Skeletal muscle cell (primary cell): ENCODE measurements at regions not wholly inside any gene's neighbourhood (a gene's known extent, or its start where the extent isn't known, plus 50 kb on each side); places are given as distances from the start of the nearest gene placed in this dataset.

Source experiments
- DNase-seq: peaks from one replicate; pipeline ENCODE4 v3.0.0-alpha.2; 2010; ENCODE audit warnings: low read depth
- H3K4me3 ChIP-seq: 2 replicates; pipeline ENCODE4 v1.5.1; 2011; ENCODE audit warnings: low read depth, mild to moderate bottlenecking, control low read depth, low read length, moderate library complexity

GRCh38 chr5:7315118-7315517 is 80.8 kb upstream of the ADCY2 start:
- no peak overlapping the region for H3K4me3 ChIP-seq
- no peak for DNase-seq

- DNase-seq, result no peak
Observed at GRCh38 chr5:7317751-7318150, 78.2 kb upstream of the ADCY2 start.

GRCh38 chr5:7320701-7321301 is 75.1 kb upstream of the ADCY2 start:
- H3K4me3 ChIP-seq, result no peak overlapping the region
- no peak for DNase-seq

More at GRCh38 chr5:7317751-7318150, 78.2 kb upstream of the ADCY2 start:
- no peak overlapping the region for H3K4me3 ChIP-seq

DNA sequence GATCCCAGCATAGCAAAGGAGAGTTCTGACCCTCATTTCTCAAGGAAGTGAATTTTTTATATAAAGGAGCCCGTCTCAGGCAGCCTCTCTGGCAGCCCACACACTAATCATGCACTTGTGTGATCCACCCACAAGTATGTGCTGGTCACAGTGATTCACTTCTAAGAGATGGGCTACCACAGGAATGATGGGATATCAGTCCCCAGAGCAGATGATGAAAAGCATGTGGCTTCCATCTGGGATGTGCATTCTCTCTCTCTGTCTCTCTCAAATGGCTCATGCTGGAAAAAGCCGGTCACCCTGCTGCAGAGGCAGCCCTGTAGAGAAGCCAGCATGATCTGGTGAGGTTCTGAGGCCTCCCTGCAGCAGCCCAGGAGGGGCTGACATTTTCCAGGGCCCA is 74.2 kb upstream of the ADCY2 start:
- no peak overlapping the region for H3K4me3 ChIP-seq
- DNase-seq, result peak; percentile 62

DNA sequence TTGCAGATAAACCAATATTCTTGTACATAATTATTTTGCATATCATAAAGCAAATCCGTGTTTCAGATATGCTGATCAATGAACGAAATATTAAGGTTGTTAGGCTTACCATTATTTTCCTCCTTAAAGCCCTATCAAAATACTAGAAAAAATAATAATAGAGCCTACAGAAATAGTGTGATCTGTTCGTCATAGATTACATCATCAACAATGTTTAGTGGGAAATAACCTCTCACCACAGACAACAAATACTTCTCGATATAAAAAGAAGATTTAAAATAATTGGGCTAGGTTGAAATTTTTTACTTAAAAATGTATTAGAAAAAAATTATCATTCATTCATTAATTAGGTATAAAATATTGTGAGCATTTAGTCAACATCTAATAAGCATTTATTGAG is 71.0 kb upstream of the ADCY2 start:
- DNase-seq, result no peak
- H3K4me3 ChIP-seq, result no peak overlapping the region

GRCh38 chr5:7325975-7326913 is 69.7 kb upstream of the ADCY2 start:
- no peak overlapping the region for H3K4me3 ChIP-seq
- no peak for DNase-seq

- no peak for DNase-seq
- H3K4me3 ChIP-seq, result no peak overlapping the region
Observed at GRCh38 chr5:7329141-7329540, 66.8 kb upstream of the ADCY2 start.

DNA sequence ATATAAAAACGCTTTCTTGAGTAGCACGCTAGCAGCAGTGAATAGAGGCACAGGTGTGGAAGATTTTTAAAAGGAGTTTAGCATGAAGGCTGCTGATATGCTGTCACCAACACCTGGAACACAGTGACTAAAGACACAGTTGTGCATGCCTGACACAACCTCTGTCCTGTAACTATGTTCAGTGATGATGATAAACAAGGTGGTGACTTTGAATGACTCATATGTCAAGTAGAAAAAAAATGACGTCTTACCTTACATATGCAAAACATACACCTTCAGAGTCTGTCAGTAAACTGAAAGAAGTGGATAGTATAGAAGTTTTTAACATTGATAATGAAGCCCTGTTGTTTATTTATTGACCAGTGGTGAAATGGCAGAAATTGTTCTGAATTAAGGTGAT is 66.2 kb upstream of the ADCY2 start:
- no peak overlapping the region for H3K4me3 ChIP-seq
- DNase-seq, result no peak

- DNase-seq, result no peak
Observed at GRCh38 chr5:7330256-7330655, 65.7 kb upstream of the ADCY2 start.

DNA sequence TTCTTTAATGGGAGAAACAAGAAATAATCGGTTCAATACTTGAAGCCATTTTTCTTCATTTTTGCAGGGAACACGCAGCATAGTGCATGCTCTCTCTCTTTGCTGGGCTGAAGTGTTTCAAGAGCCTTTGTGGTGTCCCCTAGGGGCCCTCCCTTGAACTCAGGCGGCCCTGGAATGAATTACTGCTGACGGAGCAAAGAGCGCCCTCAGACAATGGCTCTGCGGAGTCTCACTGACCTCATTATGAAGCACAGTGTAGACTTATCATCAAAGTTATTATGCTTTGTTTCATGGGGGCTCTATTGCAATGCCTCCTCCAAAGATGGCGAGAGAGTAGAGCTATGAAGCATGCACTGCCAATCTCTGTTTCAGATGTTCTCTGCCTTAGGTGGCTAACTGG is 64.8 kb upstream of the ADCY2 start:
- no peak for DNase-seq
- H3K4me3 ChIP-seq, result no peak overlapping the region

More at GRCh38 chr5:7330256-7330655, 65.7 kb upstream of the ADCY2 start:
- H3K4me3 ChIP-seq, result no peak overlapping the region
